Activated CD8-positive, alpha-beta memory T cell treated with anti-CD3 and anti-CD28 coated beads for 36 hours (primary cell): ENCODE measurements at regions not wholly inside any gene's neighbourhood (a gene's known extent, or its start where the extent isn't known, plus 50 kb on each side); places are given as distances from the start of the nearest gene placed in this dataset.
"Not testable (repeated sequence)": the region's sequence is repeated elsewhere in the genome, so short reads cannot be mapped to it uniquely, and the experiment has no call there.

Experiments
- CTCF ChIA-PET: fragments of 350-600 bp; sonication (Branson Sonifier 250); formaldehyde crosslinking; loops from one replicate; lab custom pipeline; 2021; ENCODE audit warnings: antibody characterized with exemption; lab: Charles Lee
- POLR2A ChIA-PET: fragments of 350-600 bp; sonication (Branson Sonifier 250); formaldehyde crosslinking; loops from one replicate; lab custom pipeline; 2021; ENCODE audit warnings: antibody characterized with exemption; lab: Charles Lee

DNA sequence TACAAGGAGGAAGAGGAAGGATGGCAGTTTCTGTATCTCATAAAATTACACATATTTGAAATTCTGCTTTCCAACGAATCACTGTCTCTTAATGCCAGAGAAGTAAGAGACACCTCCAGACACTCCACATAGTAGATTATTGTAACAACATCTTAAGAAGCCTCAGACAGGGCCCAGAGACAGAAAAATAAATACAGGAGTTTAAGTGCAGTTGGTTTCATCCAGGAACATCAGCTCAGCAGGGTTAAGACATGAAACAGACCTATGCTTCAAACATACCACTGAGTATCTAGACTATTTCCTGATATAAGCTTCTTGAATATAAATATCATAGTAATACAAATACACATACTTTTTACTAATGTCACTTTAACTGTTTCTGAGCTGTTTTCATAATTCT, 290.3 kb downstream of the ADAMTS20 start:
- ChIA-PET POLR2A (no interaction called here), CTCF (no interaction called here)

DNA sequence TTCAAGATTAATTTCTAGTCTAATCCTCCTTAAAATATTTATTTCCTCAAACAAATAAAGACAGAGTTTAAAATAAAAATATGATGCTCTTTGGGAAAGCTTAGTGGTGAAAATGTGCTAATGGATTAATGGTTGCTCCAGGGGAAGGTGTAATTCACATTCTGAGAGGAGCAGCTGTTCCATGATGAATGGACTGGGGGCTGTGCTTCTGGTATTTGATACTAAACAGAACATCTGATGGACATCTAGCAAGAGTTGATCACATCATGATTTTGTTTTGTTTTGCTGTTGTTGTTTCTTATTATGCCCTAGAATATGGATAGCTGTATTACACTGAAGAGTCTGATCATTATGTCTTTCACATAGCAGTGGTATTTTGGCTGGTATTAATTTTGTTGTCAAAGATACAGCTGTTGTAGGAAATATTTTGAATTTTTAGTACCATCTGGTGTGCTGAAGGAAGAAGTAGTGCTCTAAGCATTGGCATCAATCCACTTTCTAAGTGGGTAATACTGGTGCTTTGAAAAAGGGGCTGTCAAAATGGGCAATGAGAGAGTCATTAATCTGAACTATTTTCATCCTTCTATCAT, 296.4 kb downstream of the ADAMTS20 start:
- CTCF ChIA-PET, result no interaction called here
- POLR2A ChIA-PET, result no interaction called here

DNA sequence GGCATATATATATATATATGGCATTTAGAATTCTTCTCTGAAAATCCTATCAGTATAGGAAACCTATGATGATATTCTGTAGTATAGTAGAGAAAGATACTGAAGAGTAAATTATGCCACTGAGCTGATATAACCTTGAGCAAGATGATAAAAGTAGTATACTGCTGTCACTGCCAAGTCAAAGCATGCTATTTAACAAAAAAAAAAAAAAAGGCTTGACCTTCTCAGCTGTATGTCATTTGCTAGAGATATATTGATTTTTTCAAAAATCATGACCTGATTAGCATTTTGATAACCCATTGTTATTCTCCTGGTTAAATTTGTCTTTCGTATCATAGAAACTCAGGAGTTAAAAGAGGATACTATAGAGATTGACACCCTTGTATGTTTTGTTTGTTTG, 299.4 kb downstream of the ADAMTS20 start:
- ChIA-PET POLR2A (no interaction called here), CTCF (no interaction called here)

DNA sequence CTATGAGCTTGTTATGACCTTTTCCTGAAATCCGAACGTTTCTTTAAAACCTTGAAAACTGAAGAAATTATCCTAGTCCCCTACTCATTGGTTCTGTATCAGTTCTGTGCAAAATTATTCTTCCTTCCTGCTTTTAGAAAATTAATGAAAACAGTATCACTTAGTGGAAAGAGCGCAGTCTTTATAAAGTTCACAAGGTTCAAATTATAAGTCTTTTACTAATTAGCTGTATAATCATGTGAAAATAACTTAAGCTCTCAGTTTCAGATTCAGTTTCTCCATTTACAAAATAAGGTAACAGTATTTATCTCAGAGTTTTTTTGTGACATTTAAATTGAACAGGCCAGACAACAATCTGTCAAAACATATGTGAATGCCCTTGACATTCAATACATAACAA, 306.1 kb downstream of the ADAMTS20 start:
- POLR2A ChIA-PET, result no interaction called here
- CTCF ChIA-PET, result no interaction called here

DNA sequence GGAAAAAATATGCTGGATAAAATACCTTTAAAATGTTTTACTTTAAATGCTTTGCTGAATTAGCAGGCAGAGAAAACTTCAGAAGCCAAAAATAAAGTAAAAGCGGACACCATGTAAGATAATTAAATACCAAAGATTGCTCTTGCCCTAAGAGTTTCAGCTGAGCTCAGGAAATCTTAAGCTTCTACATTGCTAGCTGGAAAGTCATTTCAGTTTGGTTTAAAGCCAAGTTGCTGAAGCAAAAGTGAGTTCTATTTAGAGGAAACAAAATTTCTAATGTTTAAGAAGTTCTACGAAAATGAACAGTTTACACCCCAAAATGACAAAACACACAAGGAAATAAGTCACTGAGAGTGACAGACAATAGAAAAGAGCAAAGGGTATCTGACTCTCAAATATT, 310.0 kb downstream of the ADAMTS20 start:
- CTCF ChIA-PET, result no interaction called here
- POLR2A ChIA-PET, result no interaction called here

DNA sequence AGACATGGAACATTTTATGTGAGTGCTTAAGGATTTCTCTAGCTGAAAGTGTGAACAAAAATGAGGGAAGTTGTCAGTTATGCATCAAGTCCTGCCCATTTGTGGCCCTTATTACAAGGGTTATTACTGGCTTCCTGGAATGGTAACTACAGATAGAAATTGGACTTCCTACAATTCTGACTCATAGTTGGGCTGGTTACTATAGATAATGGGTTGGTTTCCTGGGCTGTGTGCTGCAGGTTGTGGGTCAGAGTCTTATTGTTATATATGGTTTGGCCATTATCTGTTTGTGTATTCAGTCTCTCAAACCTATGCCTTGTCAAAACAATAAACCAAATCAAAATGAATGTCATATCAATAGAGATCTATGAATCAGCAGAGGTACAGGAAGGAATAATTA, 313.7 kb downstream of the ADAMTS20 start:
- POLR2A ChIA-PET, result no interaction called here
- CTCF ChIA-PET, result no interaction called here

DNA sequence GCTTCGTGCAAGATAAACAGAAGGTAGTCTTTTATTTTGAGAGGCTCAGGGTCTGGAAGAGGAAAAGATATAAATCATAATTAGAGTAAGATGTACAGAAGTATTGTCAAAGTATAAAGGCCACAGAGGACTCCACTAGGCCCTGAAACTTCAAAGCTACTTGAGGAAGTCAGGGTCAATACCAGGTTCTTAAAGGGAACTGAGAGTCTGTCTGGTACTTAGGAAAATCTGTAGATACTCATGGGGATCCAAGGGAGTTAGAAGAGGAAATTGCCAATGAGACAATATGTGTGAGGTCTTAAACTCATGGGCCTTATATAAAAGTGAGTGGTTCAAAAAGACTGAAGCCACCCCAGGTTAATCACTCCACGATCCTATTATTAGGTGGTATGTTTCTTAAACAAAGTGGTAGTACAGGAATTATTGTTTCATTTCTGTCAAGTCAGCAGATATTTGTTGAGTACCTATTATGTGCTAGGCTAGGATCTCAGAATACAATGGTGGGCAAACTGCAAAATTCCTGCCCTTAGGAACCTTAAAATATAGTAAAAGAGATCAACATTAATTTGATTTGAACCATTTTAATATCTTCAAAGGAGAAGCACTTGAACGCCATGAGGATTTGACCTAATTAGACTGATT, 314.6 kb downstream of the ADAMTS20 start:
- CTCF ChIA-PET, result no interaction called here
- POLR2A ChIA-PET, result no interaction called here

DNA sequence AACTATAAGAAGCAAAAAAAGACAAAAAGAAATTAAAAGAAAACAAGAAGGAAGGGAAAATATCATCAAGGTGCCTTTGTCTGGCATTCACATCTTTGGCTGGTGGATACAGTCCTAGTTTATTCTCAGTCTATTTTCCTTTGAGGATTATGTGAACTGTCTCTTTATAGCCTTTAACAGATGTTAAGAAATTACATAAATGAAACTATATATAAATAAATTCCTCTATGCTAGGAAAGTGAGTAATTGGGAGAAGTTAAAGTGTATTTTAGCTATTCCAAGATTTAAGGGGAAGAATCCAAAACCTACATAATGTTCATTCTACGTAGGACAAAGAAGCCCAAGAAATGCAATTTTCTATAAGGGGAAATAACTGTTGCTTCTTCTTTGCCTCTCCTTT, 316.3 kb downstream of the ADAMTS20 start:
- CTCF ChIA-PET, result no interaction called here
- POLR2A ChIA-PET, result no interaction called here

DNA sequence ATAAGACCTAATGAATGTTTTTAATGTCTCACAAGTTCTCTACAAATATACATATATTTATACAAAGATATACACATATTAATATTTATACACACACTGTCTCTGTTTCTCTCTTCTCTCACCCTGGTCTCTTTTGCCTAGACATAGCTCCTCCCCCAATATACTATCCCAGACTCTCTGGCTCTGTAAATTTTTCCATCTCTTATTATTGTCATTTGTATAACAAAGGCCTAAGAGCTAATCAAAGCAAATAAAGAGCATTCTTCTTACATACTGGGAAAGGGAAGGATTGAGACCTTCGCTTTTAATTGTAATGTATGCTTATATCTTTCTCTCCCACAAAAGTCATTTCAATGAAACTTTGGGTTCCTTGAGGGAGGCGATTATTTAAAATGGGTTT, 318.1 kb downstream of the ADAMTS20 start:
- ChIA-PET CTCF (no interaction called here), POLR2A (no interaction called here)

DNA sequence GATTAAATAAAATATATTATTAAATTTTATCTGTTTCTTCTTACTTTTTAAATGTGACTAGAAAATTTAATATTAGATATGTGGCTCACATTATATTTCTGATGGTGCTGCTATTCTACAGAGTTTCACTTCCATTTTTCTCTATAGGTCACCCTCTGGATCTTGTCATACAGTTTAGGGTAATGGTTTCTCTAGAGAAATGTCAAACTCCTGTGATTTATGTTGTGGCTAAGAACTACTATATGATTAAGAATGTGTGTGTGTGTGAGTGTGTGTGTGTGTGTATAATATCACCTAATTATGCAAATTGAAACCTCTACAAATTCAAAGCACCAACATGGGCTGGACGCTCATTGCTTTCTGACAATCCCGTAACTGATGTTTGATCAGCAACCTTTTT, 325.9 kb downstream of the ADAMTS20 start:
- ChIA-PET POLR2A (no interaction called here), CTCF (no interaction called here)

DNA sequence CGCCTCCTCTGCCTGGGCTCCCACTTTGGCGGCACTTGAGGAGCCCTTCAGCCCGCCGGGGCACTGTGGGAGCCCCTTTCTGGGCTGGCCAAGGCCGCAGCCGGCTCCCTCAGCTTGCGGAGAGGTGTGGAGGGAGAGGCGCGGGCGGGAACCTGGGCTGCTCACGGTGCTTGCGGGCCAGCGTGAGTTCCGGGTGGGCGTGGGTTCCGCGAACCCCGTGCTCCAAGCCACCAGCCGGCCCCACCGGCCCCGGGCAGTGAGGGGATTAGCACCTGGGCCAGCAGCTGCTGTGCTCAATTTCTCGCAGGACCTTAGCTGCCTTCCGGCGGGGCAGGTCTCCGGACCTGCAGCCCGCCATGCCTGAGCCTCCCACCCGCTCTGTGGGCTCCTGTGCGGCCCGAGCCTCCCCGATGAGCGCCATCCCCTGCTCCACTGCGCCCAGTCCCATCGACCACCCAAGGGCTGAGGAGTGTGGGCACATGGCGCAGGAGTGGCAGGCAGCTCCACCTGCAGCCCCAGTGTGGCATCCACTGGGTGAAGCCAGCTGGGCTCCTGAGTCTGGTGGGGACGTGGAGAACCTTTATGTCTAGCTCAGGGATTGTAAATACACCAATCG, 327.7 kb downstream of the ADAMTS20 start:
- POLR2A ChIA-PET, CTCF ChIA-PET: not testable (repeated sequence)

DNA sequence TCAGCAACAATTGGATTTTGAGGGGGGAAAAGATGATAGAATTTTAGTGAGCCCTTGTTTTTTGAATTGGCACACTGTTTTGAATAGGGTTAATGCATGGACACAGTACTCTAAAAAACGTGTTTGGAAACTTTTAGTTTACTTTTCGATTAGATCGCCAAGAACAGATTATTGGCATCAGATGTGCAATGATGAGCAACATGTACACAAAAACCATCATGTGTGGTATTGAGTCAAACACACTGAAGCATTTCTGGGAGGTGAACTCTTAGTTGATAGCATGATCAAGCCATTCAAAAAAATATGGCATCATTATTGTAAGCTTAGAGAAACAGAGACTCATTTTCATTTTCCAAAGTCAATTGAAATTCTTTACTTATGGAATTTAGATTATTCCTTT, 329.2 kb downstream of the ADAMTS20 start:
- POLR2A ChIA-PET, result no interaction called here
- CTCF ChIA-PET, result no interaction called here

DNA sequence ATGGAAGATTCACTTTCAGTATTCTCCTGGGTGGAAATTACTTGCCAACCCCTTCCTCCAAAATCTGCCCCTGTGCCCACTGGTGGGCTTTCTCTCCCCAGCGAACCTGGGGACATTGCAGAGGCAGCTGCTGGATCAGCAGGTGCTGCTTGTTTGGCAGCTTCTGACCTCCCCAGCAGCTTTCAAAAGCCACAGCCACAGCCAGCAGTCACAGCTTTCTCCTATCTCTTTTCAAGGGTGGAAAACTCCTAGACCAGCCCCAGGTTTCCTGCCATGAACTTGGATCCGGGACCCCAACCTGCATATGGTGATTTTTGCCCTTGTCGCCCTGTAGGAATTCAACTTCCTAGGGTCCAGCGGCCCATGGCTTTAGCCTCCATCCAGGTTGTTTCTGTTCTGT, 330.8 kb downstream of the ADAMTS20 start:
- ChIA-PET POLR2A (interaction anchor here (0.6 kb wide), 1 partner anchor 120 kb away, joined by 3 read pairs; no protein-coding TSS in a partner anchor), CTCF (no interaction called here)

DNA sequence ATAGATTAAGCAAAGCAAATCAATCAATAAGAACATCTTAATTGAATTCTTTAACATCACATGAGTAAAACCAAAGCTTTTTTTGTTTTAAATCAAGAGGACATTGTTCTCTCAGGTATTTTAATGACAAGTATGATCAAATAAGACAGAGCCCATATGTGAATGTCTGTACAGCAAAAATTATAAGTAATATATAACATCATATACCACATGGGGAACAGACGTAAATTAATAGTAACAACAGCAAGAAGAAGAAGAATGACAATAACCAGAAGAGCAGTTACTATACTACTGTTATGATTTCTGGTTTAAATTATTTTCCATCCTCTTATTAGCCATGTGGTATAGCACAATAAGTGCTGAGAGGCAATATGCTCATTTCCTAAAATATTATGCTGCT, 335.5 kb downstream of the ADAMTS20 start:
- CTCF ChIA-PET, result no interaction called here
- POLR2A ChIA-PET, result no interaction called here

DNA sequence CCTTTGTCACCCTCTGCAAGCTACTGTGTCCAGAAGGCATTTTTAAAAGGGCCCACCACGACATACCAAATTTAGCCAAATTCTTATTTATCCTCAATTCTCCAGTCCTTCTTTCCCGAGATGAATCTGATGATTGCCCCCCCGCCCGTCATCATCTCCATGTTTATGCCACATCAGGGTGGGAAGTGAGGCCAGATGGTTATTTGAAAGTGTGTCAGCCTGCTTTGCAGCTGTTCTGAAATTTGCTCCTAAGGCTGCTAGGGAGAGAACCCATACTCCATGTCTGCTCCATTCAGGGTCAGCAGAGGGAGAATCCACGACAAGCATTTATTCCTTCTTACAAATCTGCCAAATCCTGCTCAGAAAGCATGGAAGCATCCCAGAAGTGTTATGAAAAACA, 337.8 kb downstream of the ADAMTS20 start:
- CTCF ChIA-PET, result no interaction called here
- POLR2A ChIA-PET, result no interaction called here

DNA sequence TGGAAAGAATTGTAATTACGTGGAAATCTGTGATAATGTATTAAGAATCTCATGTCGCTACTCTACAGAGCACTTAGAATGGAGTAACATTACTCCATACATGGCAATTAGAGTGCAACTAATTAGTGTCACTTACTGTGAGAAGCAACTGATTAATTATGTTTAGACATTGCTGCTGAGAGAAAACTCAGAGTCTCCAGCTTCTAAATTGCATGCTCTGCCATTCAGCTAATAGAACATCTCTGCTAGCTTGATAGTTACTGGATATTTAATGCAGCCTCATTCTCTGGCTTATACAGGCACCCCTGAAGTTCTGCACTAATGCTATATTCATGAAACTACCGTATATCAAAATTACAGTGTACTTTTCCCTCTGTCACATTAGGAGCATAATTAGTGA, 338.4 kb downstream of the ADAMTS20 start:
- CTCF ChIA-PET, result no interaction called here
- POLR2A ChIA-PET, result no interaction called here

DNA sequence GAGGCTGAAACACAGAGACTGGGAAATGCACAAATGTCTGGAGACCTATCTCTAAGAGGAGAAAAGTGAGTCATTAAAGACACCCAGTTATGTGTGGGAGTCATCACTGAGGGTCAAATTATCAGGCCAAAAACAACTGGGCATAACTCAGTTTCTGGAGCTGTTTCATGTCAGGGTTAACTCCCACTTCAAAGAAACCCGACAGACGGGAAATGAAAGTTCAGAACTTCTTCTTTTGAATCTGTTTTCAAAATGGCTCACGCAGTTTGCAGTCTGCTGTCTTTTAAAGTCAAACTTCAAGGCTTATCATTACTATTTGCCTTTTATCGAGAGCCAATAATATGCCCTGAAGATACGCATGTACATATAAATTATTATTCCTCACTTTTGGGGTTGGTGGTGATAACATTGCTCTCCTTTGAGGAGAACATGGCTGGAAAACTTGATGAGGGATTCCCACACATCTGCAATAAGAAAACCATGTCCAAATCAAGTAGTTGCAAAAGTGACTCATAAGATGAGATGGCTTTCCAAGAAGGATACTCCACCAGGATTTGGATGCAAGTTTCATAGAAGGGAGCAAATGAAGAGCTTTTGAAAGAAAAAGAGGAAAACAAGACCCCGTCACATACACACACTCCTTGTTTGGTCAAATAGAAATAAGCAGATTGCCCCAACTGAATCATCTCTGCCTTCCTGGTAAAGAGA, 341.4 kb downstream of the ADAMTS20 start:
- CTCF ChIA-PET, result no interaction called here
- POLR2A ChIA-PET, result no interaction called here

DNA sequence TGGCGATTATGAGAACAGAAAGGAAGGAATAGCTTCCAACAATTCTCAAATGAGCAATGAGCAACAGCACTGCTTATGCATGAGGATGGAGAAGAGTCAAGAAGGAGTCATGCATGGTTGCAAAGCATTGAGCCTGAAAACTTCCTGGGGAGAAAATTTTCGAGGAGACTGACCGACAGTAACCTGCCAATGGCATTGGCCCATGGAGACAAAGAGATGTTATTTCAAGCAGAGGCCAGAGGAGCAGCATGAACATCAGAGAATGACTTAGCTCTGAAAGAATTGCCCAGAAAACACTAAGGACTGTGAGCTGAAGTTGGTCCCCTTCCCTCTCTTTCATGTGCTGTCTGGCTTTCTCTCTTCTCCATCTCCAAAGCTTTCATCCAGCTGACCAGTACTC, 343.4 kb downstream of the ADAMTS20 start:
- ChIA-PET POLR2A (no interaction called here), CTCF (no interaction called here)

DNA sequence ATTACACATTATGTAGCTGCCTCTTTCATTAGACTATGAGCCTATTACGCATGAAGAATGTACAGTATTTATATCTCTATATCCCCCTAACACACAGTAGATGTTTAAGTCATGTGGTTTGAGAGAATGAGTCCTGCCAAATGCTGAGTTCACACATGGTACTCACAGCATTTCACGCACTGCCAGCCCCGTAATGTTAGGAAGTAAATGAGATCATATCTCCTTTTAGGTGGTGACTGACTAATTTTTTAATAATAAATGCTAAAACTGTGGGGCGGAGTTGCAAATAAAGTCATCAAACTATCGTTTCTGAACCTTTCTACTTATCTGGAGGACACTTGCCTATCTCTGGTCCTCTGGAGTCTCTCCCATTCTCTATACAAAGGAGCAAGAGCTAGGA, 343.8 kb downstream of the ADAMTS20 start:
- ChIA-PET CTCF (no interaction called here), POLR2A (no interaction called here)

DNA sequence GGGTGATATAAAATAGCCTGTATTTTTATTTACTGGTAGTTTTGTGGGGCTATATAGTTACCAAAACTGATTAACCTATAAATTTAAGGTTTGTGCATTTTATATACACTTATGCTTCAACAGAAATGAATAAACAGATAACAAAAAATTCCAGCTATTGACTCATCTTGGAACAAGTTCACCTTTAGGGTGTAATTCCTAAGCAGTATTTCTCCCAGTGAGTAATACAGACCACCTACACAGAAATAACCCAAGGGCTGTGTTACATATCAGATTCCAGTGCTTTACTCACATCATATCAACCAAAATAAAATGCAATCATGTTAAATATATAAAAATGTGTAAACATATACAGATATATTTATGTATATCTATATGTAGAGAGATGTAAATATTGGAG, 345.6 kb downstream of the ADAMTS20 start:
- ChIA-PET POLR2A (no interaction called here), CTCF (no interaction called here)

DNA sequence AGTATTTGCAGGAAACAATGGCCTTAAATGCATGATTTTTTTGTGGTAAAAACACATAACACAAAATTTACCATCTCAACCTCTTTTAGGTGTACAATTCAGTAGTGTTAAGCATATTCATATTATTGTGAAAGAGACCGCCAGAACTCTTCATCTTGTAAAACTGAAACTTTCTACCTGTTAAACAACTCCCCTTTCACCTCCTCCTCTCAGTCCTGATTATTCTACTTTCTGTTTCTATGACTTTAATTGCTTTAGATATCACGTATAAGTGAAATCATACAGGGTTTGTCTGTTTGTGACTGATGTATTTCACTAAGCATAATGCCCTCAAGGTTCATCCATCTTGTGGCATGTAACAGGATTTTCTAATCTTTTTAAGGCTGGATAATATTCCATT, 353.4 kb downstream of the ADAMTS20 start:
- POLR2A ChIA-PET, result no interaction called here
- CTCF ChIA-PET, result no interaction called here
